ENCODE measurements at regions not wholly inside any gene's neighbourhood (a gene's known extent, or its start where the extent isn't known, plus 50 kb on each side); places are given as distances from the start of the nearest gene placed in this dataset.

DNA sequence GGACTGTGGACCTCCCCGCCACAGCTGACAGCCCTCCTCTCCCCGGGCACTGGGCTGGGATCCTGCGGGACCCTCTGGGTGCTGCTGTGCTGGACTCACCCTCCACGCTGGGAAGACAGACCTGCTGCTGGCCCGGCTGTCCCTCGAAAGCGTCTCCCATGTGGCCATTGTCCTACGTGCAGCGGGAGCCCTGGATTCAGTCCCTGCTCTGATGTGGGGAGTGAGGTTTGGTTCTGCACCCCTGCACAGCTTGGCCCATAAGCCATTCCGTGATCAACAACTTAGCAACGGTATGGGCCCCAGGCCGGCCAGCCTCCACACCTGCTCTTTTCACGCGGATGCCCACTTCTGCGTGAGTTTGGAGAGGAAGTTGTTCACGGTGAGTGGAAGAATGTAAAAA is 195.2 kb downstream of the TEX29 start:
- TF ChIP-seq CTCF (IDR thresholded peaks at IDR 0.05), result no peak
- H3K27ac ChIP-seq, result no peak overlapping the region
- H3K36me3 ChIP-seq, result no peaks in the 10 kb centered on the region
- no peaks in the 10 kb centered on the region for H3K9me3 ChIP-seq
- no peaks in the 10 kb centered on the region for H3K4me1 ChIP-seq
- H3K4me3 ChIP-seq, result no peak overlapping the region
- H3K27me3 ChIP-seq, result no peaks in the 10 kb centered on the region
- peak; percentile 30 for DNase-seq (ENCODE audit: low spot score)

DNA sequence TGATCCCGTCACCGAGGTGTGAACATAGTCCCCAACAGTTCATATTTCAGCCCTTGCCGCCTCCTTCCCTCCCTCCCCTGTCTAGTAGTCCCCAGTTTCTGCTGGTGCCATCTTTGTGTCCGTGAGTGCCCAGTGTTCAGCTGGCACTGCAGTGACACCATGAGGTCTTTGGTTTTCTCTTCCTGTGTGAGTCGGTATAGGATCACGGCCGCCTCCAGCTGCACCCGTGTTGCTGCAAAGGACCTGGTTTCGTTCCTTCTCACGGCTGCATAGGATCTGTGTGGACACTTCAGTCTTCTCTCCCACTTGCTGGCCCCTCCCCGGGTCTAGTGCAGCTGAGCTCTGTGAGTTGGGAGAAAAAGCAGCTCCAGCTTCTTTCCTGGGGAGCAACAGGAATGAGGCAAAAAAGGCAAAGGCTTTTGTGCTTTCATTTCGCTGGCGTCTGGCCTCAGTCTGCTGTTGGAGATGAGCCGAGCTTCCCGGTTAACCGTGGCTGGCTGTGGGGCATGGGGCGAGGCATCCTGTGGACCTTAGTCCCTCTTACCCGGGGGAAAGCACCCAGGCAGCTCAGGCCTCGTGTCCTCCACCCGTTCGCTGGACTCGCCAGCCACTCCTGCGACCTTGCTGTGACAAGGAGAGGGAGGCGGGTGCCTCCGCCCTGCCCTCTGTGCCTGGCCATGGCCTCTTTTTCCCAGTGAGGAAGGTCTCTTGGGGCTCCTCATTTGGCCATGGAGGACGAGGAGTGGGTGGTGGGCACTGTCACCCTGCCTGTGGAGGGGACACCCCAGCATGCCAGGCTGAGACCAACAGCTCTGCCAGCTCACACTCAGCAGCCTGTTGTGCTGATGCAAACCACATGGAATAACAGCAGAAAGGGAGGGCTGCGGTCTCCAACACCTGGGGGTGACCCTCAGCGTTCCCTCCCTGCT is 196.5 kb downstream of the TEX29 start:
- H3K36me3 ChIP-seq, result no peaks in the 10 kb centered on the region
- TF ChIP-seq CTCF (IDR thresholded peaks at IDR 0.05), result no peak
- H3K27me3 ChIP-seq, result no peaks in the 10 kb centered on the region
- DNase-seq (ENCODE audit: low spot score), result peak; percentile 43
- H3K4me3 ChIP-seq, result no peak overlapping the region
- H3K9me3 ChIP-seq, result no peaks in the 10 kb centered on the region
- no peaks in the 10 kb centered on the region for H3K4me1 ChIP-seq
- no peak overlapping the region for H3K27ac ChIP-seq

DNA sequence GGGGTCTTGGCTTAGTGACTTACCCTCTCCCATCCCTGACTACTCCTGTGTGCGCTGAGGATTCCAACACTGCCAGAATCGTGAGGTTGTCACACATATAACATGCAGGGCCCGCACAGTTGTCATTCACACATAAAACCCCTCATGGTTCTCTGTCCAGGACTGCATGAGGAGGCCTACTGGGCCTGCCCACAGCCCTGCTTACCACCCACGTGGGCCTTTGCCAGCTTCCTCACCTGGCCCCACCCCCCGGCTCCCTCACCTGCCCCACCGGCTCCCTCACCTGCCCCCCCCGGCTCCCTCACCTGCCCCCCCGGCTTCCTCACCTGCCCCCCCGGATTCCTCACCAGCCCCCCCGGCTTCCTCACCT is 197.2 kb downstream of the TEX29 start:
- no peaks in the 10 kb centered on the region for H3K9me3 ChIP-seq
- H3K27me3 ChIP-seq, result no peaks in the 10 kb centered on the region
- no peaks in the 10 kb centered on the region for H3K4me1 ChIP-seq
- no peak overlapping the region for H3K27ac ChIP-seq
- no peaks in the 10 kb centered on the region for H3K36me3 ChIP-seq
- H3K4me3 ChIP-seq, result no peak overlapping the region
- no peak for DNase-seq (ENCODE audit: low spot score)
- no peak for TF ChIP-seq CTCF (IDR thresholded peaks at IDR 0.05)

DNA sequence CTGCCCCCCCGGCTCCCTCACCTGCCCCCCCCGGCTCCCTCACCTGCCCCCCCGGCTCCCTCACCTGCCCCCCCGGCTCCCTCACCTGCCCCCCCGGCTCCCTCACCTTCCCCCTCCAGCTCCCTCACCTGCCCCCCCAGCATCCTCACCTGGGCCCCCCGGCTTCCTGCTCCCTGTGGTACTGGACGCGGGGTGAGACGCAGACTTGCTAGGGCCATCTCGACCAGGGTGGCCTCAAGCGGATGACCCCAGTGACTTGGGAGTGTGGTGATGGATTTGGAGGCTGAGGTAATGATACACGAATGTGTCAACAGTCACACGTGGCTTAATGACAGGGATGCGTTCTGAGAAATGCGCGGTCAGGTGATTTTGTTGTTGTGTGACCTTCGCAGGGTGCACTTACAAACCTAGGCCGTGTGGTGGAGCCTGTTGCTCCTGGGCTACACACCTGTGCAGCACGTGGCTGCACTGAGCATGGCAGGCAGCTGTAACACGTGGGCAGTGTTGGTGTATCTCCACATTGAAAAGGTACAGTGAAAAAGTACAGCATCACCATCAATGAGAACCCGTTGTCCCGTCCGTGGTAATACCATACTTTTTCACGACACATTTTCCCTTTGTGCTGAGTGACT is 197.8 kb downstream of the TEX29 start:
- Histone ChIP-seq H3K27ac (no peak overlapping the region), H3K9me3 (no peaks in the 10 kb centered on the region), H3K27me3 (no peaks in the 10 kb centered on the region), H3K4me1 (no peaks in the 10 kb centered on the region), H3K36me3 (no peaks in the 10 kb centered on the region), H3K4me3 (no peak overlapping the region)
- TF ChIP-seq CTCF (IDR thresholded peaks at IDR 0.05), result no peak
- DNase-seq (ENCODE audit: low spot score), result no peak

GRCh38 chr13:111519041-111519440 is 198.6 kb downstream of the TEX29 start:
- no peak overlapping the region for H3K27ac ChIP-seq
- H3K27me3 ChIP-seq, result no peaks in the 10 kb centered on the region
- no peaks in the 10 kb centered on the region for H3K36me3 ChIP-seq
- H3K4me1 ChIP-seq, result no peaks in the 10 kb centered on the region
- no peak overlapping the region for H3K4me3 ChIP-seq
- DNase-seq (ENCODE audit: low spot score), result no peak
- H3K9me3 ChIP-seq, result no peaks in the 10 kb centered on the region
- TF ChIP-seq CTCF (IDR thresholded peaks at IDR 0.05), result no peak
